Progenitor cell of endocrine pancreas (in vitro differentiated cells): ENCODE measurements at regions not wholly inside any gene's neighbourhood (a gene's known extent, or its start where the extent isn't known, plus 50 kb on each side); places are given as distances from the start of the nearest gene placed in this dataset.

Source experiments
- DNase-seq: peaks from one replicate; pipeline ENCODE4 v3.0.0; 2021; ENCODE audit warnings: low spot score; ENCODE audit not compliant: unreplicated experiment
- H3K27ac Mint-ChIP-seq: 2 replicates; pipeline ENCODE4 v1.8.0; 2021; ENCODE audit warnings: mild to moderate bottlenecking, moderate library complexity, mixed read lengths
- H3K27me3 Mint-ChIP-seq: 2 replicates; pipeline ENCODE4 v1.8.0; 2021; ENCODE audit warnings: mixed read lengths
- H3K36me3 Mint-ChIP-seq: 2 replicates; pipeline ENCODE4 v1.8.0; 2022; ENCODE audit warnings: mixed read lengths; ENCODE audit not compliant: insufficient read depth
- H3K4me1 Mint-ChIP-seq: 2 replicates; pipeline ENCODE4 v1.8.0; 2021; ENCODE audit warnings: low read depth, mixed read lengths
- H3K4me3 Mint-ChIP-seq: 2 replicates; pipeline ENCODE4 v1.8.0; 2021; ENCODE audit warnings: low read depth, mild to moderate bottlenecking, moderate library complexity, mixed read lengths
- H3K9me3 Mint-ChIP-seq: 2 replicates; pipeline ENCODE4 v1.8.0; 2021; ENCODE audit warnings: low read depth, mixed read lengths
- TF ChIP-seq, protein P1 (sequence below): fragments of 200-600 bp; sonication (generic); IDR thresholded peaks from one replicate; pipeline ENCODE4 v1.5.0; 2021; ENCODE audit warnings: antibody characterized with exemption, mild to moderate bottlenecking; ENCODE audit not compliant: unreplicated experiment

DNA sequence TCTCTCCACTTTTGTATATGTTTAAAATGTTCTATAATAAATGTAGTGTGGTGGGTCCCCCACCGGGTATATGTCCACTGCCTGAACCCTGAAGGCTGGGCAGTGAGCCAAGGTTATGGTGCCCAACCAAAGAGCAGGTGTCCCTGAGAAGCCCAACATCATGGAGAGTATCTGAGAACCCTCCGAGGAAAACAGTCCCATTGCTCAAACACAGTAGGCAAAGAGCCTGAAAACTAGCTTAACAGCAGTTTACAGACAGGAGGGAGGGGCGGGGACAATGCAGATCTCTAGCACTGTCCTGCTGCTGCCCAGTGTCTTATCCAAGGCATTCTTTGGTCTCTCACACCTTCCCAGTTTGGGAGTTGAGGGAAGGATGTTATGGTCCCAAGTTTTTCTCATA, 91.0 kb downstream of the TMPRSS5 start:
- Mint-ChIP-seq H3K27me3 (no peaks in the 10 kb centered on the region), H3K9me3 (peaks cover 7% of the 10 kb centered on the region), H3K27ac (no peak overlapping the region), H3K36me3 (no peaks in the 10 kb centered on the region), H3K4me1 (peaks cover 1% of the 10 kb centered on the region), H3K4me3 (no peak overlapping the region)
- TF ChIP-seq, protein P1, sequence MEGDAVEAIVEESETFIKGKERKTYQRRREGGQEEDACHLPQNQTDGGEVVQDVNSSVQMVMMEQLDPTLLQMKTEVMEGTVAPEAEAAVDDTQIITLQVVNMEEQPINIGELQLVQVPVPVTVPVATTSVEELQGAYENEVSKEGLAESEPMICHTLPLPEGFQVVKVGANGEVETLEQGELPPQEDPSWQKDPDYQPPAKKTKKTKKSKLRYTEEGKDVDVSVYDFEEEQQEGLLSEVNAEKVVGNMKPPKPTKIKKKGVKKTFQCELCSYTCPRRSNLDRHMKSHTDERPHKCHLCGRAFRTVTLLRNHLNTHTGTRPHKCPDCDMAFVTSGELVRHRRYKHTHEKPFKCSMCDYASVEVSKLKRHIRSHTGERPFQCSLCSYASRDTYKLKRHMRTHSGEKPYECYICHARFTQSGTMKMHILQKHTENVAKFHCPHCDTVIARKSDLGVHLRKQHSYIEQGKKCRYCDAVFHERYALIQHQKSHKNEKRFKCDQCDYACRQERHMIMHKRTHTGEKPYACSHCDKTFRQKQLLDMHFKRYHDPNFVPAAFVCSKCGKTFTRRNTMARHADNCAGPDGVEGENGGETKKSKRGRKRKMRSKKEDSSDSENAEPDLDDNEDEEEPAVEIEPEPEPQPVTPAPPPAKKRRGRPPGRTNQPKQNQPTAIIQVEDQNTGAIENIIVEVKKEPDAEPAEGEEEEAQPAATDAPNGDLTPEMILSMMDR = no peak
- no peak for DNase-seq

DNA sequence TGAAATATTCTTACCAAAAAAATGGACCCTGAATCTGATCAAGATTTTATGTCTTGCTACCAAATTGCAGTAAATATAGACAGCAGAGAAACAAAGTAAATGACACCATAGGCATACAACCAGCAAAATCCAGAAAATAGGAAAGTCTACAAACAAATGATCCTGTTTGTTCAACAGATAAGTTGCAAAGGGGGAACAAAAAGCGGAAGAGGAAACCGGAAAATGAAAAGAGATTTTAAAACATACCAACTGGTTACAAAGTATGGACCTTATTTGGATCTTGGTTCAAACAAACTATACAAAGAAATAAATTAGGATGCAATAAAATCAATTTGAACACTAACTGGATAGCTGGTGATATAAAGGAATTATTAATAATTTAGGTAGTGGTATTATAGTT, 92.0 kb downstream of the TMPRSS5 start:
- Mint-ChIP-seq H3K4me1 (peaks cover 1% of the 10 kb centered on the region), H3K27me3 (no peaks in the 10 kb centered on the region), H3K9me3 (peaks cover under 1% of the 10 kb centered on the region), H3K4me3 (no peak overlapping the region), H3K27ac (no peak overlapping the region), H3K36me3 (no peaks in the 10 kb centered on the region)
- no peak for DNase-seq
- TF ChIP-seq, protein P1 = no peak

DNA sequence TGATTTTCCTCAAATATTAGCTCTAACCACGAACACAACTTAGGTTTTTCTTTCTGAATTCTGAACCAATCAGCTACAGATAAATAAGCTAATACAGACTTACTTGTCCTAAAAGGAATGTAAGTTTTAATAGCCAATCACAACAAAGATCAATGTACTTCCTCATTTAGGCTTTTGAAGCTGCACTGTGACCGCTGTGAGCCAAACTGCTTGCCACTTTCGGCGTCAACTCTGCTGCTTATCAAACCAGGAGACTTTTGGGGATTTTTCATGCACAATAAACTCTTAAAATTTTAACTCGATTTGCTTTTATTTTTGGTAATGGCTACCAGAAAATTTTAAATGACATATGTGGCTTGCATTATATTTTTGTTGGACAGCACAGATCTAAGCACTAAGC, 92.5 kb downstream of the TMPRSS5 start:
- H3K27me3 Mint-ChIP-seq = no peaks in the 10 kb centered on the region
- TF ChIP-seq, protein P1 = no peak
- H3K36me3 Mint-ChIP-seq = no peaks in the 10 kb centered on the region
- peaks cover 1% of the 10 kb centered on the region for H3K4me1 Mint-ChIP-seq
- no peaks in the 10 kb centered on the region for H3K9me3 Mint-ChIP-seq
- DNase-seq = no peak
- H3K4me3 Mint-ChIP-seq = no peak overlapping the region
- no peak overlapping the region for H3K27ac Mint-ChIP-seq

DNA sequence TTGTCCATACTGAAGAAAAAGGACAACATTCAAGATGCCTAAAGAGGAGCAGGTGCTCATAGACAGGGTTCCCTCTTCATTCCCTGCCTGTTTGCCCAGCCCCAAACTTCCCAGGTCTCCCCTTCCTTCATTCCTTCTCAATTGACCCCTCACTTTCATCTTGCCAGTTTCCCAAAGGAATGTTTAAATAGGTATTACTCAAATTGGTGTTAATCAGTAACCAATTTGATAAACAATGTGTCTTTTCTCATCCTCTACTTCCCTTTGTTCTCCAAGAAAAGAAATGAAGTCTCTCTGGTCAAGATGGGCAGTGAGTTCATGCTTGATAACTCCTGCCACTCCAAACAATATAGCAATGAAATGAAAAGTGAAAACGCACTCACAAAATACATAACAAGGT, 101.9 kb downstream of the TMPRSS5 start:
- peaks cover 2% of the 10 kb centered on the region for H3K4me1 Mint-ChIP-seq
- H3K4me3 Mint-ChIP-seq = no peak overlapping the region
- TF ChIP-seq, protein P1 = no peak
- H3K27me3 Mint-ChIP-seq = no peaks in the 10 kb centered on the region
- no peak overlapping the region for H3K27ac Mint-ChIP-seq
- no peaks in the 10 kb centered on the region for H3K36me3 Mint-ChIP-seq
- DNase-seq = no peak
- peaks cover 19% of the 10 kb centered on the region for H3K9me3 Mint-ChIP-seq

DNA sequence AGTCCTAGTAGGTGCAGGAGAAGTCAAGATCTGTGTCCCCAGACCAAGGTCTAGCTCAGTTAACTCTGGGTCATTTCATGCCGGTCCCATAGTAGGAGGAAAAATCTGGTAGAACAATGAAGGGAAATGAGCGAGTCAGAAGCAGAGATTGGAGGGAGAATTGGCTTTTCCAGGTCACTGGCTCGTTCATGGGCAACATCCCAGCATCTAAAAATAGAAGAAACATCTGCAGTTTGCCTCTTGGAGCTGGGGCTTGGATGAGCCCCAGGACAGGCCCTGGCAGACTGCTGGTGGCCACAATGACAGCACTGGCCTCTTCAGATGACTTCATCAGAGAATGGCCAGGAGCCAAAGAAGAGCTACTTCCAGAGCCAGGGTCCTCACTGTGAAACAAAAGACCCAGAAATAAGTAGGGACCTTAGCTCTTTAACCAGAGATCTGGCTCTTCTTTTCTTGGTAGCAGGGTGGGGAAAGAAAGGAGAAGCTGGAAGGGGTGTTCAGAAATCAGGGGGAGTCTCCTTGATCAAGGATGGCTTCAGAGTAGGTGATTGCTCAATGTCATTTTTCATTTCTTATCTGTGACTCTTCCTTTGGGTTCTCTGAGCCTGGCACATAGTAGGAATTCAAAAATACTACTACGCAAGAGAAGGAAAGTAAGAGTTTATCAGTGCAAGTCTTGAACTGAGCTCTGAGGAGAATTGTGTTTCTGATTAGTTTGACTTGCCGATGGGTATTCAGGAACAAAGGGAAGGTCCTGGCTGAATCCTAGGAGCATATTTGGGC, 102.6 kb downstream of the TMPRSS5 start:
- no peak for DNase-seq
- Mint-ChIP-seq H3K4me3 (no peak overlapping the region), H3K9me3 (peaks cover 19% of the 10 kb centered on the region), H3K27ac (no peak overlapping the region), H3K36me3 (no peaks in the 10 kb centered on the region), H3K27me3 (no peaks in the 10 kb centered on the region), H3K4me1 (peaks cover 2% of the 10 kb centered on the region)
- TF ChIP-seq, protein P1 = no peak
